ENCODE measurements at regions not wholly inside any gene's neighbourhood (a gene's known extent, or its start where the extent isn't known, plus 50 kb on each side); places are given as distances from the start of the nearest gene placed in this dataset.
A peak's percentile ranks its signal among the peaks of the same experiment; 100 is the strongest.

GRCh38 chrX:88397551-88397950, 349.5 kb upstream of the CPXCR1 start:
- no peak for FAIRE-seq
- DNase-seq (ENCODE audit: insufficient read length, low spot score), result no peak

GRCh38 chrX:88416002-88416401, 331.0 kb upstream of the CPXCR1 start:
- no peak for FAIRE-seq
- no peak for DNase-seq (ENCODE audit: insufficient read length, low spot score)

GRCh38 chrX:88416965-88417364, 330.1 kb upstream of the CPXCR1 start:
- FAIRE-seq, result no peak
- no peak for DNase-seq (ENCODE audit: insufficient read length, low spot score)

- no peak for FAIRE-seq
Measured at GRCh38 chrX:88424071-88424470, 323.0 kb upstream of the CPXCR1 start.

GRCh38 chrX:88424541-88424940, 322.5 kb upstream of the CPXCR1 start:
- DNase-seq (ENCODE audit: insufficient read length, low spot score) (no peak), FAIRE-seq (no peak)

More at GRCh38 chrX:88424071-88424470, 323.0 kb upstream of the CPXCR1 start:
- DNase-seq (ENCODE audit: insufficient read length, low spot score), result no peak

- DNase-seq (ENCODE audit: insufficient read length, low spot score) (no peak), FAIRE-seq (no peak)
Measured at GRCh38 chrX:88425739-88426138, 321.3 kb upstream of the CPXCR1 start.

GRCh38 chrX:88437563-88437962, 309.5 kb upstream of the CPXCR1 start:
- FAIRE-seq, result no peak
- no peak for DNase-seq (ENCODE audit: insufficient read length, low spot score)

- DNase-seq (ENCODE audit: insufficient read length, low spot score), result no peak
- no peak for FAIRE-seq
Measured at GRCh38 chrX:88438209-88438608, 308.8 kb upstream of the CPXCR1 start.

GRCh38 chrX:88439935-88440334, 307.1 kb upstream of the CPXCR1 start:
- FAIRE-seq (peak; percentile 37), DNase-seq (ENCODE audit: insufficient read length, low spot score) (no peak)

Data from GM19239 (cell line).